Lower leg skin (tissue), 4 donors: ENCODE measurements at regions not wholly inside any gene's neighbourhood (a gene's known extent, or its start where the extent isn't known, plus 50 kb on each side); places are given as distances from the start of the nearest gene placed in this dataset.

ENCODE experiments used
- DNase-seq, 2 donors: peaks; one replicate each; pipeline ENCODE4 v3.0.0-alpha.2; 2019; ENCODE audit warnings: low spot score in 2 of 2
- H3K4me3 ChIP-seq: fragments of 200-600 bp; sonication (generic); 2 replicates; pipeline ENCODE4 v1.5.1; 2017; ENCODE audit warnings: mild to moderate bottlenecking, low read depth; ENCODE audit not compliant: poor library complexity, severe bottlenecking
- CTCF ChIP-seq, 3 donors: fragments of 450-650 bp; IDR thresholded peaks; one replicate each; pipeline ENCODE4 v1.5.1; 2016; ENCODE audit warnings: antibody characterized with exemption in 3 of 3, mild to moderate bottlenecking in 3 of 3, moderate library complexity in 2 of 3
- POLR2A ChIP-seq, 2 donors: fragments of 450-650 bp; IDR thresholded peaks; one replicate each; pipeline ENCODE4 v1.6.1; 2016 to 2017; ENCODE audit warnings: antibody characterized with exemption in 2 of 2, mild to moderate bottlenecking in 1 of 2, moderate library complexity in 1 of 2
- WGBS, 2 donors: methylation state at CpG; one replicate each; pipeline ENCODE4 v1.1.5; 2018; 5-methylcytosine and 5-hydroxymethylcytosine counted together
- intact Hi-C: fragments of 100-400 bp; cut with DNase I; formaldehyde crosslinking; loops from one replicate; pipeline ENCODE4 v1.15.0; 2023; ENCODE audit warnings: low total_unique reads

GRCh38 chr1:95561346-95561745 lies 327.3 kb downstream of the RWDD3 start:
- intact Hi-C loops, result no loop called here
- no peak for DNase-seq

GRCh38 chr1:95562230-95562629 lies 328.2 kb downstream of the RWDD3 start:
- TF ChIP-seq CTCF (IDR thresholded peaks at IDR 0.05), result no peak
- TF ChIP-seq POLR2A (IDR thresholded peaks at IDR 0.05), result no peak
- no peak for DNase-seq
- no peak overlapping the region for H3K4me3 ChIP-seq
- 82 to 83% methylated on average over 3 of the region's 3 CpGs for WGBS, 2 donors
- intact Hi-C loops, result no loop called here

More at GRCh38 chr1:95561346-95561745, 327.3 kb downstream of the RWDD3 start:
- no peak overlapping the region for H3K4me3 ChIP-seq
- TF ChIP-seq CTCF (IDR thresholded peaks at IDR 0.05) (no peak), POLR2A (IDR thresholded peaks at IDR 0.05) (no peak)

- WGBS, 2 donors, result 62 to 76% methylated on average over 3 of the region's 3 CpGs
- intact Hi-C loops, result no loop called here
- no peak overlapping the region for H3K4me3 ChIP-seq
- TF ChIP-seq CTCF (IDR thresholded peaks at IDR 0.05) (no peak), POLR2A (IDR thresholded peaks at IDR 0.05) (no peak)
- no peak for DNase-seq
These were observed 338.0 kb downstream of the RWDD3 start for GRCh38 chr1:95572002-95572401.

GRCh38 chr1:95572962-95573361 lies 339.0 kb downstream of the RWDD3 start:
- TF ChIP-seq POLR2A (IDR thresholded peaks at IDR 0.05) (no peak), CTCF (IDR thresholded peaks at IDR 0.05) (no peak)
- intact Hi-C loops, result no loop called here
- DNase-seq, result no peak
- 85 to 86% methylated on average over 3 of the region's 3 CpGs for WGBS, 2 donors
- no peak overlapping the region for H3K4me3 ChIP-seq

- H3K4me3 ChIP-seq, result no peak overlapping the region
- WGBS, 2 donors, result 89 to 96% methylated on average over 3 of the region's 3 CpGs
- TF ChIP-seq POLR2A (IDR thresholded peaks at IDR 0.05), result no peak
- no peak for DNase-seq
- intact Hi-C loops, result no loop called here
These were observed 341.3 kb downstream of the RWDD3 start for GRCh38 chr1:95575291-95575690.

DNA sequence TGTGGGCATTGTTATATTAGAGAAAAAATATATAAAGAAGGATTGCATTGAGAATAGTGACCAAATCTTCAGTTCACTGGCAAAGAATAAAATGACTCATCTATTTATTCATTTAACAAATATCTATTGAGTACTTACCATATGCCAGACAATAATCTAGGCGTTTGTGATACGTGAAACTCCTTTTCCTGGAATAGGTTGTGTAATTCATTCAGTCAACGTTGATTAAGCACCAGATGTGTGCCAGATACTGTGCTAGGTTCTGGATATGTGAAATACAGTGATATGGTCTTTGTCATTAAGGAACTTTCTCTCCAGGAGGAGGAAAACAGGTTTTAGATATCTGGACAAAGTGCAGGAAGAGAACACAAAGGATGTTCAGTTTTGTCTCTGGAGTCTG lies 344.5 kb downstream of the RWDD3 start:
- no peak for TF ChIP-seq POLR2A (IDR thresholded peaks at IDR 0.05)
- no peak for TF ChIP-seq CTCF (IDR thresholded peaks at IDR 0.05)
- intact Hi-C loops, result no loop called here
- no peak for DNase-seq
- WGBS, 2 donors, result 28 to 33% methylated on average over 3 of the region's 3 CpGs
- H3K4me3 ChIP-seq, result no peak overlapping the region
